ENCODE measurements at regions not wholly inside any gene's neighbourhood (a gene's known extent, or its start where the extent isn't known, plus 50 kb on each side); places are given as distances from the start of the nearest gene placed in this dataset.

DNA sequence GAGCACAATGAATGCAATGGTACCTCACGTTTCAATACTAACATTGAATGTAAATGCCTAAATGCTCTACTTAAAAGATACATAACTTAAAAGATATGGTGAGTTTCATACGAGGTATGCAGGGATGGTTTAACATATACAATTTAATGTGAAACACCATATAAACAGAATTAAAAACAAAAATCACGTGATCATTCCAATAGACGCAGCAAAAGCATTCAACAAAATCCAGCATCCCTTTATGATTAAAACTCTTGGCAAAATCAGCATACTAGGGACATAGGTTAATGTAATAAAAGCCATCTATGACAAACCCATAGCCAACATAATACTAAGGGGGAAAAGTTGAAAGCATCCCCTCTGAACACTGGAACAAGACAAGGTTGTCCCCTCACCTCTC is 845.7 kb downstream of the SLC16A7 start:
- H3K27ac ChIP-seq (ENCODE audit: low read depth, low read length) = no peak overlapping the region
- no peaks in the 10 kb centered on the region for H3K4me1 ChIP-seq (ENCODE audit: insufficient read depth, low read length)
- Mint-ChIP-seq H3K4me1 (no peaks in the 10 kb centered on the region), H3K9me3 (peaks cover 5 to 27% (median 20%) of the 10 kb centered on the region in 5 donors), H3K4me3 (no peak overlapping the region), H3K27me3 (no peaks in the 10 kb centered on the region), H3K36me3 (peaks cover 0 to 2% (median 0%) of the 10 kb centered on the region in 3 donors), H3K27ac (no peak overlapping the region)
- no peaks in the 10 kb centered on the region for H3K36me3 ChIP-seq (ENCODE audit: insufficient read depth, low read length)
- no peaks in the 10 kb centered on the region for H3K27me3 ChIP-seq (ENCODE audit: insufficient read depth, low read length, poor library complexity, severe bottlenecking)
- no peaks in the 10 kb centered on the region for H3K9me3 ChIP-seq (ENCODE audit: low read length)
- ChIA-PET CTCF (no interaction called here), POLR2A (no interaction called here)
- DNase-seq = no peak
- no peak overlapping the region for H3K4me3 ChIP-seq (ENCODE audit: low read length)

- Mint-ChIP-seq H3K4me1 (no peaks in the 10 kb centered on the region), H3K27me3 (no peaks in the 10 kb centered on the region), H3K36me3 (no peaks in the 10 kb centered on the region), H3K4me3 (no peak overlapping the region), H3K9me3 (peaks cover 0 to 18% (median 5%) of the 10 kb centered on the region in 5 donors), H3K27ac (no peak overlapping the region)
- H3K36me3 ChIP-seq (ENCODE audit: insufficient read depth, low read length) = no peaks in the 10 kb centered on the region
- no peak overlapping the region for H3K27ac ChIP-seq (ENCODE audit: low read depth, low read length)
- no peak for DNase-seq
- no peaks in the 10 kb centered on the region for H3K4me1 ChIP-seq (ENCODE audit: insufficient read depth, low read length)
- POLR2A ChIA-PET = no interaction called here
- no peaks in the 10 kb centered on the region for H3K9me3 ChIP-seq (ENCODE audit: low read length)
- no peak overlapping the region for H3K4me3 ChIP-seq (ENCODE audit: low read length)
- no peaks in the 10 kb centered on the region for H3K27me3 ChIP-seq (ENCODE audit: insufficient read depth, low read length, poor library complexity, severe bottlenecking)
- CTCF ChIA-PET = no interaction called here
Observed at GRCh38 chr12:60451457-60451856, 855.6 kb downstream of the SLC16A7 start.

DNA sequence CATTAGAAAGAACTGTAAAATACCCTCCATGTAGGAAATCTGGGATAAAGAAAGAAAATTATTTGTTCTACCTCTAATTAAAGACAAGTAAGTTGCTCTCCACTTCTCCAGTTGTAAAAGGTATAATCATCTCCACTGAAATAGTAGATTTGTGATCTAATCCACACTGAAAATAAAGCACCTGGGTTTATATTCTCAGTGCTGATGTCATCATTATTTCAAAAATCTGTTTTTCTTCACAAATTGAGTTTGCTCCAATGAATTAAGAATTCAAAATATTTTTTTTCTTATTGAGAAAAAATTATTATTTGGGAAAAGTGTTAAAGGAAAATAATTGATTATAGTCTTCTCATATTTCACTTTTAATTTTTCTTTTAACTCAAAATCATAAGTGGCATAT is 869.2 kb downstream of the SLC16A7 start:
- Histone ChIP-seq H3K9me3 (ENCODE audit: low read length) (no peaks in the 10 kb centered on the region), H3K4me1 (ENCODE audit: insufficient read depth, low read length) (no peaks in the 10 kb centered on the region), H3K36me3 (ENCODE audit: insufficient read depth, low read length) (no peaks in the 10 kb centered on the region), H3K27me3 (ENCODE audit: insufficient read depth, low read length, poor library complexity, severe bottlenecking) (no peaks in the 10 kb centered on the region), H3K27ac (ENCODE audit: low read depth, low read length) (no peak overlapping the region), H3K4me3 (ENCODE audit: low read length) (no peak overlapping the region)
- CTCF ChIA-PET = no interaction called here
- H3K27ac Mint-ChIP-seq = no peak overlapping the region
- POLR2A ChIA-PET = no interaction called here
- DNase-seq = no peak
- peaks cover 0 to 11% (median 7%) of the 10 kb centered on the region in 5 donors for H3K9me3 Mint-ChIP-seq
- H3K27me3 Mint-ChIP-seq = no peaks in the 10 kb centered on the region
- no peak overlapping the region for H3K4me3 Mint-ChIP-seq
- H3K4me1 Mint-ChIP-seq = no peaks in the 10 kb centered on the region
- no peaks in the 10 kb centered on the region for H3K36me3 Mint-ChIP-seq

- H3K4me3 Mint-ChIP-seq = no peak overlapping the region
- Histone ChIP-seq H3K9me3 (ENCODE audit: low read length) (no peaks in the 10 kb centered on the region), H3K4me1 (ENCODE audit: insufficient read depth, low read length) (no peaks in the 10 kb centered on the region), H3K27me3 (ENCODE audit: insufficient read depth, low read length, poor library complexity, severe bottlenecking) (no peaks in the 10 kb centered on the region), H3K4me3 (ENCODE audit: low read length) (no peak overlapping the region), H3K27ac (ENCODE audit: low read depth, low read length) (no peak overlapping the region), H3K36me3 (ENCODE audit: insufficient read depth, low read length) (no peaks in the 10 kb centered on the region)
- no peaks in the 10 kb centered on the region for H3K36me3 Mint-ChIP-seq
- ChIA-PET POLR2A (no interaction called here), CTCF (no interaction called here)
- no peaks in the 10 kb centered on the region for H3K4me1 Mint-ChIP-seq
- no peak for DNase-seq
- peaks cover 0 to 12% (median 2%) of the 10 kb centered on the region in 5 donors for H3K9me3 Mint-ChIP-seq
- no peak overlapping the region for H3K27ac Mint-ChIP-seq
- H3K27me3 Mint-ChIP-seq = no peaks in the 10 kb centered on the region
Observed at GRCh38 chr12:60468546-60468945, 872.7 kb downstream of the SLC16A7 start.

DNA sequence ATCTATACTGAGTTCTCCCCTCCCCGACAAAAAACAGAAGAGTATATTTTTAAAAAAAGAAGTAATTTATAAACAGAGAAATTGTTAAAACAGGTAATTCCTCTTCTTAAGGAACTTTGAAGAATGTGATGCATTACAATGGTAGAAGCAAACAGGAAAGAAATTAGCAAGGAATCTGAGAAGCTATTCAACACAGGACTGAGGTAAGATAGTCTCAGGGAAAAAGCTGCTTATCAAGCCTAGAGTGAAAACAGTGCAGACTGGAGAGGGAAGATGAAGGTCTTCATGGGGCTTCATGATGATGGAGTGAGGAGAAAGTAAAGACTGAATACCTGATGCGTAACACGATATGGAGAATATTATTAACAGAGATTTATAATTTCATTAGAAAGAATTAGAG is 880.0 kb downstream of the SLC16A7 start:
- no peaks in the 10 kb centered on the region for H3K36me3 Mint-ChIP-seq
- DNase-seq = no peak
- CTCF ChIA-PET = no interaction called here
- Histone ChIP-seq H3K9me3 (ENCODE audit: low read length) (no peaks in the 10 kb centered on the region), H3K4me1 (ENCODE audit: insufficient read depth, low read length) (no peaks in the 10 kb centered on the region), H3K36me3 (ENCODE audit: insufficient read depth, low read length) (no peaks in the 10 kb centered on the region), H3K27me3 (ENCODE audit: insufficient read depth, low read length, poor library complexity, severe bottlenecking) (no peaks in the 10 kb centered on the region), H3K27ac (ENCODE audit: low read depth, low read length) (no peak overlapping the region), H3K4me3 (ENCODE audit: low read length) (no peak overlapping the region)
- no peak overlapping the region for H3K4me3 Mint-ChIP-seq
- H3K27ac Mint-ChIP-seq = no peak overlapping the region
- POLR2A ChIA-PET = no interaction called here
- no peaks in the 10 kb centered on the region for H3K27me3 Mint-ChIP-seq
- no peaks in the 10 kb centered on the region for H3K4me1 Mint-ChIP-seq
- H3K9me3 Mint-ChIP-seq = peaks cover 4 to 27% (median 9%) of the 10 kb centered on the region in 5 donors

- no peak overlapping the region for H3K27ac Mint-ChIP-seq
- no peak overlapping the region for H3K4me3 ChIP-seq (ENCODE audit: low read length)
- CTCF ChIA-PET = no interaction called here
Observed at GRCh38 chr12:60487284-60487683, 891.5 kb downstream of the SLC16A7 start.

GRCh38 chr12:60489071-60489470 is 893.2 kb downstream of the SLC16A7 start:
- ChIA-PET POLR2A (no interaction called here), CTCF (no interaction called here)
- Histone ChIP-seq H3K9me3 (ENCODE audit: low read length) (no peaks in the 10 kb centered on the region), H3K27ac (ENCODE audit: low read depth, low read length) (no peak overlapping the region), H3K4me3 (ENCODE audit: low read length) (no peak overlapping the region), H3K4me1 (ENCODE audit: insufficient read depth, low read length) (no peaks in the 10 kb centered on the region), H3K36me3 (ENCODE audit: insufficient read depth, low read length) (no peaks in the 10 kb centered on the region), H3K27me3 (ENCODE audit: insufficient read depth, low read length, poor library complexity, severe bottlenecking) (no peaks in the 10 kb centered on the region)
- peaks cover 0 to 2% of the 10 kb centered on the region in 2 donors for H3K27me3 Mint-ChIP-seq
- DNase-seq = no peak
- no peaks in the 10 kb centered on the region for H3K4me1 Mint-ChIP-seq
- H3K4me3 Mint-ChIP-seq = no peak overlapping the region
- H3K9me3 Mint-ChIP-seq = peaks cover 2 to 22% (median 5%) of the 10 kb centered on the region in 5 donors
- no peaks in the 10 kb centered on the region for H3K36me3 Mint-ChIP-seq
- no peak overlapping the region for H3K27ac Mint-ChIP-seq

More at GRCh38 chr12:60487284-60487683, 891.5 kb downstream of the SLC16A7 start:
- H3K36me3 Mint-ChIP-seq = no peaks in the 10 kb centered on the region
- H3K27ac ChIP-seq (ENCODE audit: low read depth, low read length) = no peak overlapping the region
- H3K27me3 Mint-ChIP-seq = peaks cover 0 to 2% of the 10 kb centered on the region in 2 donors
- H3K27me3 ChIP-seq (ENCODE audit: insufficient read depth, low read length, poor library complexity, severe bottlenecking) = no peaks in the 10 kb centered on the region
- H3K4me3 Mint-ChIP-seq = no peak overlapping the region
- no peaks in the 10 kb centered on the region for H3K4me1 ChIP-seq (ENCODE audit: insufficient read depth, low read length)
- no peaks in the 10 kb centered on the region for H3K36me3 ChIP-seq (ENCODE audit: insufficient read depth, low read length)
- no peak for DNase-seq
- no peaks in the 10 kb centered on the region for H3K9me3 ChIP-seq (ENCODE audit: low read length)
- H3K9me3 Mint-ChIP-seq = peaks cover 0 to 21% (median 3%) of the 10 kb centered on the region in 5 donors
- POLR2A ChIA-PET = no interaction called here
- H3K4me1 Mint-ChIP-seq = no peaks in the 10 kb centered on the region

DNA sequence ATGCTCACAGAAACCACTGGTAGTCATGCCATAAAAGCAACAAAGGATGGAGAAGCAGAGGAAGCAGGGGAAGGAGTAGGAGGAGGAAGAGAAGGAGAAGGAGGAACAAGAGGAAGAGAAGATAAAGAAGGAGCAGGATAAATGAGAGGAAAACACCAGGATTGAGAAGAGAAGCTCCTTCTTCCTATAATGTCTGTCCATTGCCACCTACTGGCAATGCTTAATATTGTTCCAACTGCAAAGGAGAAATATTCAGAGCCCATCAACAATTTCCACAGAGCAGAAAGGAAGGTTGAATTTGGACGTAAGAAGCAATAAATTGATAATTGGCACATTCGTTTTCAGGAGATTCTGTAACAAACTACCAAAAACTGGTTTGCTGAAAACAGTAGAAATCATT is 898.4 kb downstream of the SLC16A7 start:
- H3K36me3 Mint-ChIP-seq = no peaks in the 10 kb centered on the region
- DNase-seq = no peak
- POLR2A ChIA-PET = no interaction called here
- H3K27ac ChIP-seq (ENCODE audit: low read depth, low read length) = no peak overlapping the region
- no peaks in the 10 kb centered on the region for H3K27me3 ChIP-seq (ENCODE audit: insufficient read depth, low read length, poor library complexity, severe bottlenecking)
- H3K36me3 ChIP-seq (ENCODE audit: insufficient read depth, low read length) = no peaks in the 10 kb centered on the region
- peaks cover 1 to 27% (median 7%) of the 10 kb centered on the region in 5 donors for H3K9me3 Mint-ChIP-seq
- no peaks in the 10 kb centered on the region for H3K4me1 ChIP-seq (ENCODE audit: insufficient read depth, low read length)
- CTCF ChIA-PET = no interaction called here
- H3K4me1 Mint-ChIP-seq = no peaks in the 10 kb centered on the region
- peaks cover 0 to 2% of the 10 kb centered on the region in 2 donors for H3K27me3 Mint-ChIP-seq
- no peak overlapping the region for H3K4me3 ChIP-seq (ENCODE audit: low read length)
- no peak overlapping the region for H3K27ac Mint-ChIP-seq
- no peaks in the 10 kb centered on the region for H3K9me3 ChIP-seq (ENCODE audit: low read length)
- no peak overlapping the region for H3K4me3 Mint-ChIP-seq

DNA sequence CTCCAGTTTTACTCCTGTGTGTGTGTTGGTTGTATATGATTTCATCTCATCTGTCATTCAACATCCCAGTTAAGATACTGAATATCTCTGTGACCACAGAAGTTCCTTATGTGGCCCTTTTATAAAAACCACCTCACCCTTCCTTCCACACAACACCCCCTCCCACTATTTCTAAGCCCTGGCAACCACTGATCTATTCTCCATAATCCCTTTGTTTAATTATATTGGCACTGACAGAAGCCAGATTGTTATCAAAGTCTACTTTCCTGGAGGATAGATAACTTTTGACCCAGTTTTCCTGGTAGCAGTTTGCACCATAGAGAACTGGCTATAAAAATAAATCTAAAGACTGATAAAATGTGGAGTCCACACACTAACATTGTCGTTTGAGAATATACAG is 902.8 kb downstream of the SLC16A7 start:
- no peaks in the 10 kb centered on the region for H3K9me3 ChIP-seq (ENCODE audit: low read length)
- Mint-ChIP-seq H3K27me3 (no peaks in the 10 kb centered on the region), H3K36me3 (no peaks in the 10 kb centered on the region), H3K27ac (no peak overlapping the region), H3K4me1 (no peaks in the 10 kb centered on the region), H3K9me3 (peaks cover 1 to 24% (median 7%) of the 10 kb centered on the region in 5 donors), H3K4me3 (no peak overlapping the region)
- no peaks in the 10 kb centered on the region for H3K36me3 ChIP-seq (ENCODE audit: insufficient read depth, low read length)
- ChIA-PET CTCF (no interaction called here), POLR2A (no interaction called here)
- H3K27me3 ChIP-seq (ENCODE audit: insufficient read depth, low read length, poor library complexity, severe bottlenecking) = no peaks in the 10 kb centered on the region
- H3K4me1 ChIP-seq (ENCODE audit: insufficient read depth, low read length) = no peaks in the 10 kb centered on the region
- DNase-seq = no peak
- no peak overlapping the region for H3K4me3 ChIP-seq (ENCODE audit: low read length)
- H3K27ac ChIP-seq (ENCODE audit: low read depth, low read length) = no peak overlapping the region

All from CD8-positive, alpha-beta memory T cell (primary cell).